Smooth muscle cell (in vitro differentiated cells): ENCODE measurements at regions not wholly inside any gene's neighbourhood (a gene's known extent, or its start where the extent isn't known, plus 50 kb on each side); places are given as distances from the start of the nearest gene placed in this dataset.

Experiments
- DNase-seq: peaks from one replicate; lab custom pipeline; 2025; ENCODE audit not compliant: unreplicated experiment; lab: John Stamatoyannopoulos, UW
- H2AFZ ChIP-seq: fragments of 200-600 bp; sonication (generic); 2 replicates; pipeline ENCODE4 v1.6.0; 2016; ENCODE audit warnings: antibody characterized with exemption, low read depth, mild to moderate bottlenecking
- H3F3A ChIP-seq: fragments of 200-600 bp; sonication (generic); 2 replicates; pipeline ENCODE4 v1.6.0; 2017; ENCODE audit warnings: antibody characterized with exemption, low read depth
- H3K27ac ChIP-seq: fragments of 200-600 bp; sonication (generic); 2 replicates; pipeline ENCODE4 v1.5.1; 2016; ENCODE audit warnings: low read depth, mild to moderate bottlenecking
- H3K27me3 ChIP-seq: fragments of 200-600 bp; sonication (generic); 2 replicates; pipeline ENCODE4 v1.6.1; 2016; ENCODE audit warnings: low read depth, mild to moderate bottlenecking
- H3K36me3 ChIP-seq: fragments of 200-600 bp; sonication (generic); 2 replicates; pipeline ENCODE4 v1.5.1; 2016; ENCODE audit warnings: low read depth
- H3K4me1 ChIP-seq: fragments of 200-600 bp; sonication (generic); 2 replicates; pipeline ENCODE4 v1.5.1; 2016; ENCODE audit warnings: low read depth
- H3K4me2 ChIP-seq: fragments of 200-600 bp; sonication (generic); 2 replicates; pipeline ENCODE4 v1.6.0; 2016; ENCODE audit warnings: mild to moderate bottlenecking
- H3K4me3 ChIP-seq: fragments of 200-600 bp; sonication (generic); 2 replicates; pipeline ENCODE4 v1.5.1; 2016; ENCODE audit warnings: mild to moderate bottlenecking
- H3K79me2 ChIP-seq: fragments of 200-600 bp; sonication (generic); 2 replicates; pipeline ENCODE4 v1.6.0; 2016; ENCODE audit warnings: low read depth, mild to moderate bottlenecking
- H3K9ac ChIP-seq: fragments of 200-600 bp; sonication (generic); 2 replicates; pipeline ENCODE4 v1.6.0; 2016; ENCODE audit warnings: low read depth
- H3K9me3 ChIP-seq: fragments of 200-600 bp; sonication (generic); replicated peaks from 2 replicates; pipeline ENCODE4 v1.5.1; 2016; ENCODE audit warnings: low read depth
- H4K20me1 ChIP-seq: fragments of 200-600 bp; sonication (generic); 2 replicates; pipeline ENCODE4 v1.6.0; 2016; ENCODE audit warnings: low read depth
- WGBS: methylation state at CpG from one replicate; pipeline ENCODE4 v1.1.7; 2016; ENCODE audit warnings: low lambda C conversion rate; 5-methylcytosine and 5-hydroxymethylcytosine counted together
- TF ChIP-seq, protein P1 (sequence below): fragments of 200-600 bp; sonication (generic); IDR thresholded peaks from 2 replicates; pipeline ENCODE4 v1.5.1; 2017; ENCODE audit warnings: borderline replicate concordance, mild to moderate bottlenecking, antibody characterized with exemption; ENCODE audit not compliant: insufficient read depth, poor library complexity, severe bottlenecking

- no peak overlapping the region for H3K9ac ChIP-seq
- TF ChIP-seq, protein P1, sequence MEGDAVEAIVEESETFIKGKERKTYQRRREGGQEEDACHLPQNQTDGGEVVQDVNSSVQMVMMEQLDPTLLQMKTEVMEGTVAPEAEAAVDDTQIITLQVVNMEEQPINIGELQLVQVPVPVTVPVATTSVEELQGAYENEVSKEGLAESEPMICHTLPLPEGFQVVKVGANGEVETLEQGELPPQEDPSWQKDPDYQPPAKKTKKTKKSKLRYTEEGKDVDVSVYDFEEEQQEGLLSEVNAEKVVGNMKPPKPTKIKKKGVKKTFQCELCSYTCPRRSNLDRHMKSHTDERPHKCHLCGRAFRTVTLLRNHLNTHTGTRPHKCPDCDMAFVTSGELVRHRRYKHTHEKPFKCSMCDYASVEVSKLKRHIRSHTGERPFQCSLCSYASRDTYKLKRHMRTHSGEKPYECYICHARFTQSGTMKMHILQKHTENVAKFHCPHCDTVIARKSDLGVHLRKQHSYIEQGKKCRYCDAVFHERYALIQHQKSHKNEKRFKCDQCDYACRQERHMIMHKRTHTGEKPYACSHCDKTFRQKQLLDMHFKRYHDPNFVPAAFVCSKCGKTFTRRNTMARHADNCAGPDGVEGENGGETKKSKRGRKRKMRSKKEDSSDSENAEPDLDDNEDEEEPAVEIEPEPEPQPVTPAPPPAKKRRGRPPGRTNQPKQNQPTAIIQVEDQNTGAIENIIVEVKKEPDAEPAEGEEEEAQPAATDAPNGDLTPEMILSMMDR, result no peak
- no peaks in the 10 kb centered on the region for H3K9me3 ChIP-seq
- 84% methylated on average over 10 of the region's 10 CpGs for WGBS
- peaks cover 18% of the 10 kb centered on the region for H4K20me1 ChIP-seq
- no peaks in the 10 kb centered on the region for H3F3A ChIP-seq
- H3K4me2 ChIP-seq, result no peak overlapping the region
- H3K79me2 ChIP-seq, result no peaks in the 10 kb centered on the region
- no peaks in the 10 kb centered on the region for H3K27me3 ChIP-seq
- no peaks in the 10 kb centered on the region for H3K4me1 ChIP-seq
- H3K27ac ChIP-seq, result no peak overlapping the region
- no peak overlapping the region for H2AFZ ChIP-seq
- H3K4me3 ChIP-seq, result no peak overlapping the region
- no peaks in the 10 kb centered on the region for H3K36me3 ChIP-seq
- DNase-seq, result no peak
Observed at GRCh38 chr19:5271145-5271544, 69.5 kb downstream of the PTPRS start.

- no peaks in the 10 kb centered on the region for H3K4me1 ChIP-seq
- H3K9me3 ChIP-seq, result no peaks in the 10 kb centered on the region
- no peaks in the 10 kb centered on the region for H3K36me3 ChIP-seq
- no peak overlapping the region for H2AFZ ChIP-seq
- WGBS, result 88% methylated on average over 9 of the region's 9 CpGs
- no peak overlapping the region for H3K9ac ChIP-seq
- H3F3A ChIP-seq, result no peaks in the 10 kb centered on the region
- no peak overlapping the region for H3K27ac ChIP-seq
- H3K4me2 ChIP-seq, result no peak overlapping the region
- TF ChIP-seq, protein P1, result no peak
- H3K79me2 ChIP-seq, result no peaks in the 10 kb centered on the region
- H4K20me1 ChIP-seq, result peaks cover 6% of the 10 kb centered on the region
- H3K27me3 ChIP-seq, result no peaks in the 10 kb centered on the region
- no peak overlapping the region for H3K4me3 ChIP-seq
- DNase-seq, result no peak
Observed at GRCh38 chr19:5269926-5270325, 70.7 kb downstream of the PTPRS start.

DNA sequence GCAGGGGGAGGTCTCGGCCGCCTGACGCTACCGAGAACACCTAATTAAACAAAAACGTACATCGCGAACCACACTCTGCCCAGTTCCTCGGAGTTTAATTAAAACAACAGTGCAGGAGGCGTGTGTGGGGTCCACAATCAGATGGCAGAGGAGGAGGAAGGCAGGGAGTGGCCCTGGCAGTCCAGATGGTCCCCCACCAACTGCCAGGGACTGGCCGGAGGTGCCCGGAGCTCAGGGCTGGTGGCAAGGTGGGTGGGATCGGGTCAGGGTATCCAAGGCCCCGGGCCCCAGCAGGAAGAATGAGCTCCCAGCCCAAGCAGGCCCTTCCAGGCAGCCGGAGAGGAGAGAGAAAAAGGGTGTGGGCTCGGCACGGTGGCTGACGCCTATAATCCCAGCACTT lies 71.3 kb downstream of the PTPRS start:
- no peaks in the 10 kb centered on the region for H3K4me1 ChIP-seq
- no peak overlapping the region for H3K27ac ChIP-seq
- no peak overlapping the region for H2AFZ ChIP-seq
- 95% methylated on average over 16 of the region's 17 CpGs for WGBS
- no peaks in the 10 kb centered on the region for H3K36me3 ChIP-seq
- H3K4me3 ChIP-seq, result no peak overlapping the region
- DNase-seq, result no peak
- no peaks in the 10 kb centered on the region for H4K20me1 ChIP-seq
- H3K9me3 ChIP-seq, result no peaks in the 10 kb centered on the region
- TF ChIP-seq, protein P1, result no peak
- no peak overlapping the region for H3K4me2 ChIP-seq
- no peak overlapping the region for H3K9ac ChIP-seq
- no peaks in the 10 kb centered on the region for H3K79me2 ChIP-seq
- H3F3A ChIP-seq, result no peaks in the 10 kb centered on the region
- no peaks in the 10 kb centered on the region for H3K27me3 ChIP-seq

DNA sequence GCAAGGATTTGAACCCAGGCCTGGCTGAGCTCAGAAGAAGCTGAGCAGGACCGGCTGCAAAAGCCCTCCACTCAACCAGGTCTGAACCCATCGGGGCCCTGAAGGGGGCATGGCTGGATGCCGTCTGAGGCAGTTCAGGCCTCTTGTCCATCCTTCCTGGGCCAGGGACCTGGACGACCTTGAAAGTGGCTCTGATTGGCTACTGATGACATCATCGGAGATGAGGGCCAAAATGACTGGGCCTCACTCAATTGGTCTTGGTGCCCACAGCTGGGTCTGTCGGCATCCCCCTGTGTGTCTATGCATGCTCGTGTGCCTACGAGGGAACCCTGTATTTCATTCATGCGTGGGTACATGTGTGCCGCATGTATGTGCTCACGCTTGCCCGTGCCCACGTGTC lies 71.8 kb downstream of the PTPRS start:
- Histone ChIP-seq H3F3A (no peaks in the 10 kb centered on the region), H4K20me1 (no peaks in the 10 kb centered on the region), H3K4me1 (no peaks in the 10 kb centered on the region), H3K79me2 (no peaks in the 10 kb centered on the region), H2AFZ (no peak overlapping the region), H3K4me2 (no peak overlapping the region), H3K9ac (no peak overlapping the region), H3K27me3 (no peaks in the 10 kb centered on the region), H3K36me3 (no peaks in the 10 kb centered on the region), H3K4me3 (no peak overlapping the region), H3K9me3 (no peaks in the 10 kb centered on the region), H3K27ac (no peak overlapping the region)
- 92% methylated on average over 13 of the region's 13 CpGs for WGBS
- DNase-seq, result no peak
- TF ChIP-seq, protein P1, result no peak
